HG02870 (cell line): ENCODE measurements at regions not wholly inside any gene's neighbourhood (a gene's known extent, or its start where the extent isn't known, plus 50 kb on each side); places are given as distances from the start of the nearest gene placed in this dataset.
"Not testable (repeated sequence)": the region's sequence is repeated elsewhere in the genome, so short reads cannot be mapped to it uniquely, and the experiment has no call there.

ENCODE experiments used
- ATAC-seq: cut with Tn5 transposase; IDR thresholded peaks from one replicate; pipeline ENCODE4 v1.9.1; 2021; ENCODE audit warnings: mild to moderate bottlenecking, moderate library complexity; ENCODE audit not compliant: unreplicated experiment

GRCh38 chr21:22364163-22364562 is 1366.0 kb downstream of the NCAM2 start:
- no peak for ATAC-seq

- ATAC-seq: no peak
Measured at GRCh38 chr21:22374218-22374969, 1376.2 kb downstream of the NCAM2 start.

- not testable (repeated sequence) for ATAC-seq
Measured at GRCh38 chr21:22377795-22378194, 1379.6 kb downstream of the NCAM2 start.

- no peak for ATAC-seq
Measured at GRCh38 chr21:22393324-22393723, 1395.1 kb downstream of the NCAM2 start.

GRCh38 chr21:22395965-22396364 is 1397.8 kb downstream of the NCAM2 start:
- no peak for ATAC-seq

- ATAC-seq: no peak
Measured at GRCh38 chr21:22399681-22400514, 1401.7 kb downstream of the NCAM2 start.

- ATAC-seq: no peak
Measured at GRCh38 chr21:22409571-22409970, 1411.4 kb downstream of the NCAM2 start.

- no peak for ATAC-seq
Measured at GRCh38 chr21:22416555-22416954, 1418.3 kb downstream of the NCAM2 start.

GRCh38 chr21:22421416-22422180 is 1423.4 kb downstream of the NCAM2 start:
- ATAC-seq: no peak

- ATAC-seq: no peak
Measured at GRCh38 chr21:22438428-22439086, 1440.3 kb downstream of the NCAM2 start.

GRCh38 chr21:22444990-22445389 is 1446.8 kb downstream of the NCAM2 start:
- no peak for ATAC-seq

GRCh38 chr21:22450507-22450906 is 1452.3 kb downstream of the NCAM2 start:
- ATAC-seq: no peak

GRCh38 chr21:22456241-22456640 is 1458.0 kb downstream of the NCAM2 start:
- no peak for ATAC-seq

- no peak for ATAC-seq
Measured at GRCh38 chr21:22468893-22469292, 1470.7 kb downstream of the NCAM2 start.

GRCh38 chr21:22474403-22474802 is 1476.2 kb downstream of the NCAM2 start:
- no peak for ATAC-seq

GRCh38 chr21:22476214-22476613 is 1478.0 kb downstream of the NCAM2 start:
- no peak for ATAC-seq

GRCh38 chr21:22476726-22477646 is 1478.8 kb downstream of the NCAM2 start:
- no peak for ATAC-seq

GRCh38 chr21:22490049-22490448 is 1491.8 kb downstream of the NCAM2 start:
- no peak for ATAC-seq

- ATAC-seq: no peak
Measured at GRCh38 chr21:22516230-22516629, 1518.0 kb downstream of the NCAM2 start.

GRCh38 chr21:22535630-22536029 is 1537.4 kb downstream of the NCAM2 start:
- ATAC-seq: no peak
